SKM-1 (cell line): ENCODE measurements at regions not wholly inside any gene's neighbourhood (a gene's known extent, or its start where the extent isn't known, plus 50 kb on each side); places are given as distances from the start of the nearest gene placed in this dataset.
"Not testable (repeated sequence)": the region's sequence is repeated elsewhere in the genome, so short reads cannot be mapped to it uniquely, and the experiment has no call there.

Experiments used
- DNase-seq: peaks from one replicate; lab custom pipeline; 2025; ENCODE audit not compliant: unreplicated experiment; lab: John Stamatoyannopoulos, UW

DNA sequence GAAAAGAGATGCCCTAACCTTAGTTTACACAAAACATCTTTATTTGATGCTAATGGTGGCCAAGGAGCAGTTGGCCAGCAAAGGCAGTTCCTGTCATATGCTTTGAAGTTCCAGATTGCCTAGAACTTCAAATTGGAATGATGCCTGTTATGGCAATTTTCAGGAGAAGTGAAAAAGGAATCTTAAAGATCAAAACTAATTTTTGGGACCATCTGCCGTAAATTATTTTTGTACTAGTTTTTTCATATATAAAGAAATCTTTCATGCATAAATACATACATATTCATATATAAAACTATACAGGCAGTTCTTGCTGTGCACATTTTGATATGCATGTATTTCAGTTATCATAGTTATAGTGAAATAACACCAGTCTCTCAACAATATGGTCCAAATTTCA lies 1185.6 kb upstream of the FAM98A start:
- DNase-seq: no peak

DNA sequence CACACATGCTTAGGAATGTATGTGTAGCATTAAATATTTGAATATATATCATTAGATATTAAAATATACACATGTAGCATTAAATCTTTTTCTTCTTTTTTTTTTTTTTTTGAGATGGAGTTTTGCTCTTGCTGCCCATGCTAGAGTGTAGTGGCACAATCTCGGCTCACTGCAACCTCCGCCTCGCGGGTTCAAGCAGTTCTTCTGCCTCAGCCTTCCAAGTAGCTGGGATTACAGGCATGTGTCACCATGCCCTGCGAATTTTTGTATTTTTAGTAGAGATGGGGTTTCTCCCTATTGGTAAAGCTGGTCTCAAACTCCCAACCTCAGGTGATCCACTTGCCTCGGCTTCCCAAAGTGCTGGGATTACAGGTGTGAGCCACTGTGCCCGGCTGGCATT lies 1151.6 kb upstream of the FAM98A start:
- not testable (repeated sequence) for DNase-seq

DNA sequence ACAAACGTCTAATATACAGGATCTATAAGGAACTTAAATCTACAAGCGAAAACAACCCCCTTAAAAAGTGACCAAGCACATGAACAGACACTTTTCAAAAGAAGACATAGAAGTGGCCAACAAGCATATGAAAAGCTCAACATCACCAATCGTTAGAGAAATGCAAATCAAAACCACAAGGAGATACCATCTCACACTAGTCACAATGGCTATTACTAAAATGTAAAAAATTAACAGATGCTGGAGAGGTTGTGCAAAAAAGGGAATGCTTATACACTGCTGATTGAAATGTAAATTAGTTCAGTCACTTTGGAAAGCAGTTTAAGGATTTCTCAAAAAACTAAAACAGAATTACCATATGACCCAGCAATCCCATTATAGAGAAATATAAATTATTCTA lies 1148.5 kb upstream of the FAM98A start:
- no peak for DNase-seq

DNA sequence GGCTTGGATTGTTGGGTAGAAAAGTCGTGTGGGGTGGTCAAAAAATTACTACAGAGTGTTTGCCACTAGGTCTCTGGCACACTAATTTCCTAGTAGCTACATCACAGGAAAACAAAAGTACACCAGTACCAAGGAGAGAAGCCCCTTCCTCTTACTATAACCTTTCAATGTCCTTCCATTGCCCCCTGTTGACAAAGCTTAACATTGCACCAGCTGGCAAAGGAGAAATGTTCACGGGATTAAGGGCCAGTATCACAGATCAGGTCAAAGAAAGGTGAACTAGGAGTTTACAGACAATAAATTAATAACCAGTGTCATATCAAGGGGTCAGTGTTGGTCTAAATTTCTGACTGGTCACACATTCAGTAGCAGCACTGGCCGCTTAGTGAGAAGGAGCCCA lies 1139.6 kb upstream of the FAM98A start:
- no peak for DNase-seq

DNA sequence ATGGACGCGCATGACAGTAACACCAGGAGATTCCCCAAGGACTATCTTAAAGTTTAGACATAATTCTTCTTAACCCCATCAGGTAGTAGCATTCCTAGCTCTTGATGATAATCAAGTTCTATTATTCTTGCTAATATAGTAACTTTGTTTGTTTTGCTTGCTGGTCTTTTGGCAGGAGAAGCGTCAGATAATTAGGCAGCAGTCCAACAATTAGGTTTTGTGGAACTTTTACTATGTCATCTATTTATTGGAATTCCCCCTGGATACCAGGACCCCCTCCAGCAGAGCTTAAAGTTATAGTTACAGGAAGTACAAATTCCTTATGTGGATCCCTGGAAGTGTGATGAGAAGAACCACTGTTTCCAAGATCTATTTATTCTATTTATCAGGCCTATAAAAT lies 1138.0 kb upstream of the FAM98A start:
- DNase-seq: no peak

DNA sequence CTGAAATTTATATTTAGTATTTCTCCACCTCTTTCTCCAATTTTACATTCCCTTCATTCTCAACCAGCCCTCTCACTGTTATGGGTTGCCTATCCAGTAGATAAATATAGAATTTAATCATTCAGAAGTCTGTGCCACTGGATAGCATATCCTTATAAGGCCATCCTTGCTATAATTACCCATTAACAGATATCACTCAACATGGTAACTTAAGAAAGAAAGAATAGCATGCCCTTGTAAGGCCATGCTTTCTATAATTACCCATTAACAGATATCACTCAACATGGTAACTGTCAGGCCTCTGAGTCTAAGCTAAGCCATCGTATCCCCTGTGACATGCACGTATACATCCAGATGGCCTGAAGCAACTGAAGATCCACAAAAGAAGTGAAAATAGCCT lies 1137.4 kb upstream of the FAM98A start:
- DNase-seq: no peak

DNA sequence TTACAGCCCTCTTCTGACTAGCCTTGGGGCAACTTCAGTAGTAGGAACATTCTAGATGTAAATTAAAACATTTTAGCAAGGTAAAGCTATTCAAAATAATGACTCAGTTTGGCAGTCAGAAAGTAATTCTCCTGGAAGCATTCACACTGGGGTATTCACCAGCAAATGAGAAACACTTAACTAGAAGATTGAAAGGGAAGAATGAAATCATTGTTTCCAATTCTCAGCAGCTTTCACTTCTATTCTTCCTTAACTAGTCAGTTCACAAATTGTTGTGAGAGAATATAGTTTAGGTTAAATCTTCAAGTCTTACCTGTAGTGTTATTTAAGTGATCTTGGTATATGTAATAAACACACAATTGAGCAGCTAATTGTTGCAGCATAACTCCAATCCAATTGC lies 1135.6 kb upstream of the FAM98A start:
- DNase-seq: no peak

DNA sequence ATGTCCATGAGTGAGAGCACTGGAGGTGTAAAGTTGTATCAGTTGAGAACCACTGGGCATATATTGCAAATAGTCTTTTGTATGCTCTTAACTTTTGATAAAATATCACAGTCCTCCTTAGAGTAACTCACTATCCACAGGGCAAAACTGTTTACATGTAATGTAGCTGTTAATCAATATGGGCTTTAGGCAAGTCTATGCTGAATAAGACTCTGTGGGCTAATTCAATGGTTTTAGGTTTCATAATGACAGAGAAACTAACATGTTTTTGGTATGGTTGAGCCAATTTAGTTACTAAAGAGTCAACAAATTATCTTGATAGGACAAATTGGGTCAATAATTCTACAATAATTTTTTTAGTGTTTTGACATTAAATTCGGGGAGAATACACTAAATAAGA lies 1134.9 kb upstream of the FAM98A start:
- DNase-seq: no peak

DNA sequence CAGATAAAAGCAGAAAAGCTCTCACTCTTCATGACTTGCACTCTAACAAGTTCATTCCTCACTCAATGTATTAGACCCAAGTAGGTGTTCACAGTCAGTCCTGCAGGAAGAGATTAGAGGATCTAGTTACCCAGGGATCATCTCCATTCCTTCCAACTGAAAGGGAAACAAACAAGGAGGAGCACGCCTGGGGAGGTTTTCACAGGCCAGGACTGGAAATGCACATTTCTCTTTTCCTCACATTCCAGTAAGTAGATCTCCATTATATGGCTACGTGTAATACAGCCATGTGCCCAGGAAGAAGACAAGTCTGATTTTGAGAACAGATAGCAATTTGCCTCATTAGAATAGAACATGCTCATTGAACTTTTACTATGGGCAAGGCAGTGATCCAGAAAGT lies 1132.2 kb upstream of the FAM98A start:
- DNase-seq: no peak

DNA sequence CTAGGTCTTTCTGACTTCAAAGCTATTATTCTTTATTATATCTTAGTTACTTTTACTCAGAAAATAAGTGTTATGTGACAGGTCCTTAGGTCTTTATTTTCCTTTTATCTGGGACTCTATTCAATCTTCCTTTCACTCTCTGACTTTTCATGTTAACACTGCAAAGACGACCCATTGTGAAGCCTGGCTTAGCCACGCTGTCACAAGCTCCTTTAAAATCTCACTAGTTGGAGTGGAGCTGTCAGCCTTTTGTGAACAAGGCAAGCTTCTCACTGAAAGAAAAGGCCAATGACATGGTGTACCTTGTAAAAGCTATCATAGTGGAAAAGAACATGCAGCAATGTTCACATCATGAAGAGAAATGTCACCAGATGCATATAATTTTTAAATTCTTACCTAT lies 1130.7 kb upstream of the FAM98A start:
- DNase-seq: no peak

DNA sequence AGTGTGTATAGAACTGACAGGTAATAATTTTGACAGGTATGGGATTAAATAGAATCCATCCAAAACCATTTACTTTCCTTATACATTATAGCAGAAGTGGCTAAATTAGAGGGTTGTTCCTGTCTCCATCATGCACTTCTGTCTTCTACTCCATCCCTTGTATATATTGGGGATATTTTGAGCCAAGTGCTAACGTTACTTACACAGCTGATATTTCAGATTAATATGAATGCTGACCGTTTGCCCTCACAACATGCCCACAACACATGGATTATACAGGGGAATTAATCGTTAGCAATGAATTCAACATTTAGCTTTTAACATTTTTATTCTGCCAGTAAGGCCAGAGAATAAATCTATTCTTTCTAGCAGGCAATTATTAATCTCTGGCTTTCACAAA lies 1125.0 kb upstream of the FAM98A start:
- DNase-seq: no peak

DNA sequence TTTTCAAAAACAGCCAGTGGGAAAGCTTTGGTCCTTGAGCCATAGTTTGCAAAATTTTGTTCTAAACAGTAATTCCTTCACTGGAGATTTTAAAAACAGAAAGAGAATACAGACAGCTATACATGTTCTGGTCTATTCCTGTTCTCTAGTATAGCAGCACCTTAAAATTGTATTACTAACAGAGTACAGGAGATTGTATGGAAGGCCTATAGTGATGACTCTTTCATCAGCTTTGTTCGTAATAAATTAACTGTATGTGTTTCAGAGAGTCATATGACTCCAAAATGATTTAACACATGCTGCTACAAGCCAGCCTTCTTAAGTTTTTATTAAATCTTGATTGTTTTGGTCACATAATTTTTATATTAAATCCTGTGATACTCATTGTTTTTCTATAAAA lies 1124.6 kb upstream of the FAM98A start:
- no peak for DNase-seq

DNA sequence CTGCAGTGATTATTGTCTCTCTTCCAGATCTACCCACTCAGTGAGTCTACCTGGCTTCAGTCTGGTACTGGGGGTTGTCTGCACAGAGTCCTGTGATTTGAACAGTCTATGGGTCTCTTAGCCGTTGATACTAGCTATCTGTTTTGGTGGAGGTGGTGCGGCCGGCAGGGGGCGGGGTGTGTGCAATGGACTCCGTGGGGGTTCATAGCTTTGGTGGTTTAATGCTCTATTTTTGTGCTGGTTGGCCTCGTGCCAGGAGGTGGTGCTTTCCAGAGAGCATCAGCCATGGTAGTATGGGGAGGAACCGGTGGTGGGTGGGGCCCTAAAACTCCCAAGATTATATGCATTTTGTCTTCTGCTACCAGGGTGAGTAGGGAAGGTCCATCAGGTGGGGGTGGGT lies 1120.1 kb upstream of the FAM98A start:
- DNase-seq: no peak

DNA sequence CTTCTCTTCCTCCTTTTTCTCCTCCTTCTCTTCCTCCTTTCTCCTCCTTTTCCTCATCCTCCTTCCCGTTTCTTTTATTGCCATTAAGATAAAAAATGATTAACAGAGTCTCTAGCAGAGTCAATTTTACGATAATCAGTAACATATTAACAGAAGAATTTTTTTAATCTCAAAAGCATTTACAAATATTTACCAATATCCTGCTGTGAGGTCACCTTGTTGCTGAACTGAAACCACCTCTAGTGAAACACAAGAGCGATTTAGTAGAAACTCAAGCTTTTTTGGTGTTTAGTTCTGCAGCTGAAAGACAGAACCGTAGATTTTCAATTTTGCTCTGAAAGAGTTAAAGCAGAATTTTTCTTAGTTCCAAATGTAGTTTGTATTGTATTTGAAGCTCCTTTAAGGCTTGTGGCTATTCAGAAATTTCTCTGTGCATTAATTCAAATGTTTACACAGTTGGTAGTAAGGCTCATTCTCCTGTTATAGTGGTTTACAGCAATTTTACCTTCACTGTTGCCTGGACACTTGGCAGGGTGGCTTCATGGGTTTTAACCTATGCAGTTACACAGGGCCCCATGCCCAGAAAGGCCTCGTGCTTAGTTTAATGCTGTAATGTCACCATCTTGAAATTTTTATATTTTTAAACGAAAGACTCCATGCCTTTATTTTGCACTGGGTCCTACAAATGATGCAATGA lies 1106.6 kb upstream of the FAM98A start:
- no peak for DNase-seq

DNA sequence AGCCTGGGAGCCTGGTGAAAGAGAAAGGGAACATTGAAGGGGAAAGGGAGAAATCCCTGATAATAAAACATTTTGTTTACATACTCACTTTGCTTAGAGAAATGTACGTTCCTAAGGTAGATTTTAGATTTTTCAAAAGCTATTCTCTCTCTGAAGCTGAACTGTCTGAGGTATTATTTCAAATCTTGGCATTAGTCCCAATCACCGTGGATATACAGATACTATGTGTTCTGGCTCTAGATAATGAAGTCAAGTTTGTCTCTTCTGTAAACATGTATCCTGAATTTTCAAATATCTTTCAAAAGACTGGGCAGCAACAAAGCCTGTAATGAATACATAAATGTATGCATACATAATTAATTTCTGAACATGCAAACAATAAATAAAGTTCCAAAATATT lies 1104.2 kb upstream of the FAM98A start:
- no peak for DNase-seq

DNA sequence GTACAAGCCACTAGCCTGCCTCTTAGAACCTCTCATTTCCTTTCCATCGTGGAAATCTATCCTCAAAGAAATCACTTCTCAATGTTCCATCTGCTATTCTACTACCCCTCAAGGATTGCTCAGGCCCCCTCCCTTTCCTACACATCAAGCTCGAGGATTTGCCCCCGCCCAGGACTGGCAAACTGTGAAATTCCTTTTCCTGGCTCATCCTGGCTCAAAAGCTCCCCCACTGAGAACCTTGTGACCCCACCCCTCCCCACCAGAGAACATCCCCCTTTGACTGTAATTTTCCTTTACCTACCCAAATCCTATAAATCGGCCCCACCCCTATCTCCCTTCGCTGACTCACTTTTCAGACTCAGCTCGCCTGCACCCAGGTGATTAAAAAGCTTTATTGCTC lies 1103.3 kb upstream of the FAM98A start:
- not testable (repeated sequence) for DNase-seq

DNA sequence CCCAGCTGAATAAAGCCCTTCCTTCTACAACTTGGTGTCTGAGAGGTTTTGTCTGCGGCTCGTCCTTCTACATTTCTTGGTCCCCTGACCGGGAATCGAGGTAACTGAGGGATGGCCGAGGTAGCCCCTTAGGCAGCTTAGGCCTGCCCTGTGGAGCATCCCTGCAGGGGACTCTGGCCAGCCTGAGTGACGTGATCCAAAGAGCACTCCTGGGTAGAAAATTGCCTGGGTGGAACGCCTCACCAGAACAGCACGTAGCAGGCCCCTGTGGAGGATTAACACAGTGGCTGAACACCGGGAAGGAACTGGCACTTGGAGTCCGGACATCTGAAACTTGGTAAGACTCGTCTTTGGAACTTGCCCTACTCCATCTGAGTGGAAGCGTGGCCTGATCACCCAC lies 1078.5 kb upstream of the FAM98A start:
- not testable (repeated sequence) for DNase-seq

DNA sequence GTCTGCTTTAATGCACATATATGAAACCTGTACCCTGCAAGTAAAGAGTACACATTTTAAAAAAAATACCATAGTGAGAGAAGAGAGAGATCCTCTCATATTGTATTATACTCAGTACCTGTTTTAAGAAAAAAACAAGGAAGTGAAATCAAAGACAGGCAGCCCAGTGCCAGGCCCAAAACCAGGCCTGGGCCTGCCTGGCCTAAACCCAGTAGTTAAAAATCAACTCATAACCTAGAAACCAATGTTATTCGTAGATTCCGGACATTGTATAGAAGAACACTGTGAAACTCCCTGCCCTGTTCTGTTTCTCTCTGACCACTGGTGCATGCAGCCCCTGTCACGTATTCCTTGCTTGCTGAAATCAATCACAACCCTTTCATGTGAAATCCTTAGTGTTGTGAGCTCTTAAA lies 1078.0 kb upstream of the FAM98A start:
- DNase-seq: not testable (repeated sequence)

DNA sequence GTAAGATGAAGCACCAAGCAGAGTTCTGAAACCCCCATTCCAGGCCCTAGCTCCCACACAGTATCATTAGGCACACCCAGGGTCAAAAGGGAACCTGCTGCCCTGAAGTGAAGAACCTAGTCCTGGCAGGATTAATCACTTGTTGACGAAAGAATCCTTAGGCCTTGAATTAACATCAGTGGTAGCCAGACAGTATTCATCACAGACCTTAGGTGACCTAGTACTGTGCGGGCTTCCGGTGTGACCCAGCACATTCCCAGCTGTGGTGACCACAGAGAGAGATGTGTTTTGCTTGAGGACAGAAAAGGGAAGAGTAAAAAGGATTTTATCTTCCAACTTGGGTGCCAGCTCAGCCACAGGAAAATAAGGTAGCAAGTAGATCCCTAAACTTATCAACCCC lies 1071.4 kb upstream of the FAM98A start:
- DNase-seq: no peak

DNA sequence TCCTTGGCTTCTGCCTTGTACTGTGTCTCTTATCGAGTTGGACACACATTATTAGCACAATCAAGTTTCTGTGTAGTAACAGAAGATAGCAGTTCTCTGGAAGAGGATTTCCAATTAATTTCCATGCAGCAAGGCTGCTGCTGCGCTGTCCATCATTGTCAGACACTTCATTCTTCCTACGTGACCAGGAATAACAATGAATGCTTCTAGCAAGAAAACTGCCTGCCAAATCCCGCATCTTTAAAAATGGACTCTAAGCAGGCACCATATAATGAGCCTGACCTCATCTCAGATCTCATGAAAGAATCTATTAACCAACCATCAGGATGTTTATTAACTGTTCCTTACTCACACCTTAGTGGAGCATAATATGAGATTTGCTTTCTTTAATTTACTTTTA lies 1067.7 kb upstream of the FAM98A start:
- DNase-seq: no peak

DNA sequence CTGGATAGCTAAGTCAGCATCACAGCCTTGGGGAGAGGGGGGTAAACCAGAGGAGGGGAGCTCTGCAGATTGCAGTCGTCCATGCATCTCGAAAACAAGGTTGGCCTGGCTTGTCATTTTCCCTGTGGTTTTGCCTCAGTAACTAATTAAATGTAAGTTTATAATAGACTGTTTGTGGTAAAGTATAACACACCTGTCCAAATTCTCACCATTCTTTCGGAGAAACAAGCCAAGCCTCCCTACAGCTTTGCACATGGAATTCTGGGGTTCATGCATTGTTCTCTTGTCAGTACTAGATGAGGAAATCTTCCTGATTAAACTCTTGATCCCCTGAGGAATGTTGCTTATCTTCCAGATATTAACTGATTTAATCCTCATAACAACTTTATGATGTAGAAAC lies 1065.2 kb upstream of the FAM98A start:
- no peak for DNase-seq

DNA sequence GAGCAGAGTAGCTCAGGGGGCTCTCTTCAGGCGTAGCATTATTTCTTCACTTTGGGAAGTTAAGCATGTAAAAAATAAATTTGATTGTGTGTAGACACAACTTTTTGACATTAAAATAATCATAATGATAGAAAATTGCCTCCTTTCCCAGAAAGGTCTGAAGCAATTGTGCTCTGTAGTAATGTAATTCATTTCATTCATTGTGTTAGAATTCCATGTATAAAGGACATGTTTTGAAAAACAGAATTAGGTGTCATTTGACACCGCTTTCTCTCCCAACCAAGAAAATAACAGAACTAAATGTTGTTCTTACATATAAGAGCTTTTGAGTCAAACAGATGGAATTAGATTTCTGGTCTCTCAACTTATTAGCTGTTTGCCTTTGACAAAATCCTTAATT lies 1064.2 kb upstream of the FAM98A start:
- no peak for DNase-seq

DNA sequence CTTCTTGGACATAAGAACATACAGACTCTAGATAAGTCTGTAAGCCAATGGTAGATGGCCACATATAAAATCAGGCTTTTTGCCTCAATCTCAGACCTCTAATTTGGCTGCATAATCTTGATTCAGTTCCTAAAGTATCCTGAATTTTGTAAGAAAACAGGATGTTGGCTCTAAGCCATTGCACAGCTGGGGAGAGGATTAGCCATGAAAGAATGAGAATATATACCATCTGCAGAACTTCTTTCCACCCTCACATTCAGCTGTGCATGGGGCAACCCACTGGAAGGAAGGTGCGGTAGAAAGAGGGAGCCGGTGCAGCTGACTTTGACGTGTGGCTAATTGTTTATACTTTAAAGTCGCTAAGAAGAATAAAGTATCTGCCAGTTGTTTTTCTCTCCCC lies 1061.6 kb upstream of the FAM98A start:
- DNase-seq: no peak

DNA sequence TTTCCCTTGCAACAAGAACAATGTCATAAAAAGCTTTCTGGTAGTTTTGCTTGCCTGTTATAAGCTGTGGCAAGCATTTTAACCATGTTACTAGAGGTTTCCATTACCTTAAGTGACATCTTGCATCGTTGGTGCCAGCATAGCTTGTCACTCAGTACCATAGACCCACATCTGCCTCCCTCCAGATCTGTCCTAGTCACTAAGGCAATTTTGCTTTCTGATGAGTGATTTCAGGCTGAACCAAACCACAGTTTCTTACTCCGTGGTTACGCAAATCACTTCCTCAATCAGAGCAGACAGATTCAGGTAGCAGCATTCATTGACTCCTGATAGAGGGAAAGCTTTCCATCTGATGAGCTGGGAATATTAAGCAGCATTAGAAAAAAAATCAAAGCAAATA lies 1057.5 kb upstream of the FAM98A start:
- DNase-seq: no peak
